ENCODE measurements at regions not wholly inside any gene's neighbourhood (a gene's known extent, or its start where the extent isn't known, plus 50 kb on each side); places are given as distances from the start of the nearest gene placed in this dataset.

GRCh38 chr7:131077735-131078134 is 249.9 kb upstream of the MKLN1 start:
- TF ChIP-seq CTCF (IDR thresholded peaks at IDR 0.05) (no peak), EMX1 (CRISPR knock-in tag; IDR thresholded peaks at IDR 0.05) (no peak)
- TF ChIP-seq, protein P1, sequence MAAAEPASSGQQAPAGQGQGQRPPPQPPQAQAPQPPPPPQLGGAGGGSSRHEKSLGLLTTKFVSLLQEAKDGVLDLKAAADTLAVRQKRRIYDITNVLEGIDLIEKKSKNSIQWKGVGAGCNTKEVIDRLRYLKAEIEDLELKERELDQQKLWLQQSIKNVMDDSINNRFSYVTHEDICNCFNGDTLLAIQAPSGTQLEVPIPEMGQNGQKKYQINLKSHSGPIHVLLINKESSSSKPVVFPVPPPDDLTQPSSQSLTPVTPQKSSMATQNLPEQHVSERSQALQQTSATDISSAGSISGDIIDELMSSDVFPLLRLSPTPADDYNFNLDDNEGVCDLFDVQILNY (CRISPR knock-in tag; IDR thresholded peaks at IDR 0.05), result no peak

Data from WTC11 (cell line).